HEK293T (cell line): ENCODE measurements at regions not wholly inside any gene's neighbourhood (a gene's known extent, or its start where the extent isn't known, plus 50 kb on each side); places are given as distances from the start of the nearest gene placed in this dataset.

ENCODE experiments used
- BHLHE40 ChIP-seq: fragments of 450-650 bp; IDR thresholded peaks from 2 replicates; pipeline ENCODE4 v1.6.1; 2016; ENCODE audit warnings: mild to moderate bottlenecking, moderate library complexity, borderline replicate concordance
- FOXA1 ChIP-seq: fragments of 450-650 bp; IDR thresholded peaks from 2 replicates; pipeline ENCODE4 v1.6.1; 2016; ENCODE audit warnings: mild to moderate bottlenecking
- FOXK2 ChIP-seq: fragments of 450-650 bp; IDR thresholded peaks from 2 replicates; pipeline ENCODE4 v1.6.1; 2016; ENCODE audit warnings: mild to moderate bottlenecking
- TARDBP ChIP-seq: fragments of 450-650 bp; IDR thresholded peaks from 2 replicates; pipeline ENCODE4 v1.6.1; 2016

DNA sequence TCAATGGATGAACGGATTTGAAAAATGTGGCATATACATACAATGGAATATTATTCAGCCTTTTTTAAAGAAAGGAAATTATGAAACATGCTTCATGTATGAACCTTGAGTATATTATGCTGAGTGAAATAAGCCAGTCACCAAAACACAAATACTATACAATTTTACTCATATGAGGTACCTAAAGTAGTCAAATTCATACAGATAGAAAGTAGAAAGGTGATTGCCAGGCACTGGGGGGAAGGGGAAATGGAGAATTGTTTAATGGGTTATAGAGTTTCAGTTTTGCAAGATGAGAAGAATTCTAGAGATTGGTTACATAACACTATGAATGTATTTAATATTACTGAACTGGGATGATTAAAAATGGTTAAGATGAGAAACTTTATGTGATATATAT is 171.4 kb downstream of the TMTC3 start:
- no peak for TF ChIP-seq FOXK2
- TF ChIP-seq TARDBP, result no peak
- no peak for TF ChIP-seq BHLHE40
- TF ChIP-seq FOXA1, result no peak
